Right cardiac atrium (tissue), 5 donors: ENCODE measurements at regions not wholly inside any gene's neighbourhood (a gene's known extent, or its start where the extent isn't known, plus 50 kb on each side); places are given as distances from the start of the nearest gene placed in this dataset.

Source experiments
- ATAC-seq, 2 donors: fragments of 200-7000 bp; cut with Tn5 transposase; one replicate each; pipeline versions ENCODE4 v1.8.0 to v1.9.1; 2020; ENCODE audit warnings: moderate library complexity in 2 of 2, mild to moderate bottlenecking in 1 of 2
- DNase-seq, 3 donors: peaks; one replicate each; pipeline ENCODE4 v3.0.0-alpha.2; 2020
- H3K27ac ChIP-seq: one replicate; pipeline ENCODE4 v1.5.1; 2013; ENCODE audit warnings: mild to moderate bottlenecking, low read length, control low read depth, moderate library complexity
- H3K27me3 ChIP-seq: one replicate; pipeline ENCODE4 v1.6.1; 2013; ENCODE audit not compliant: control insufficient read depth, insufficient read depth
- H3K4me1 ChIP-seq: one replicate; pipeline ENCODE4 v1.6.1; 2013; ENCODE audit warnings: low read length; ENCODE audit not compliant: control insufficient read depth, insufficient read depth
- H3K4me3 ChIP-seq: one replicate; pipeline ENCODE4 v1.5.1; 2013; ENCODE audit warnings: low read length, control low read depth
- H3K9me3 ChIP-seq: one replicate; pipeline ENCODE4 v1.6.1; 2013; ENCODE audit warnings: low read length; ENCODE audit not compliant: control insufficient read depth
- WGBS: extraction: QIAGEN DNeasy Blood & Tissue Kit; methylation state at CpG from one replicate; pipeline ENCODE4 v1.1.7; 2013; 5-methylcytosine and 5-hydroxymethylcytosine counted together
- intact Hi-C, 4 donors: fragments of 100-400 bp; cut with DNase I; formaldehyde crosslinking; loops; one replicate each; pipeline versions ENCODE4 v1.11.0 to v1.14.0; 2022 to 2023
- donor health status: healthy with polysubstance abuse.
- donor health status: DM: no; HTN: yes; CAD: no.
- donor health status: DM: no; HTN: no; CAD: no.
- donor health status: DM: no; HTN: yes; CAD: no; lungs with severe emphysema.
- donor health status: DM: yes; HTN: yes; CAD: no.

DNA sequence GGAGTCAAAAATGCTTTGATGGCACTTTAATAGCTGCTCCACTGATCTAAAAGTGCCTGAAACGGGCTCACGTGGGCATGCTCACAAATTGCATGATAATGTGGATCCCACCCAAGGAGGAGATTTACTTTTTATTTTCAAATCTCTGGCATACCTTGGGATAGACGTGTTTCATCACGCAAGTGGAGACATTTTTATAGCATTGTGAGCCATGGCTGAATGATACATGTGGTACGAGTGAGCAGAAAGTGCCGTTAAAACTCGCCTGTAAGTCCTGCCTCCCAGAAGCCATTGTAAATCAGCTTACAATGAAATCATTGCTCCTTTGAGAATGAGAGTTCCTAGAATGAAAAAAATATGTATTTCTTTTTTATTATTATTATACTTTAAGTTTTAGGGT lies 514.7 kb downstream of the MAT2B start:
- Histone ChIP-seq H3K9me3 (no peaks in the 10 kb centered on the region), H3K27me3 (no peaks in the 10 kb centered on the region), H3K4me3 (no peak overlapping the region), H3K27ac (no peak overlapping the region), H3K4me1 (no peaks in the 10 kb centered on the region)
- intact Hi-C loops, result no loop called here
- ATAC-seq (no peak), DNase-seq (no peak)
- WGBS, result 92% methylated on average over 7 of the region's 7 CpGs

DNA sequence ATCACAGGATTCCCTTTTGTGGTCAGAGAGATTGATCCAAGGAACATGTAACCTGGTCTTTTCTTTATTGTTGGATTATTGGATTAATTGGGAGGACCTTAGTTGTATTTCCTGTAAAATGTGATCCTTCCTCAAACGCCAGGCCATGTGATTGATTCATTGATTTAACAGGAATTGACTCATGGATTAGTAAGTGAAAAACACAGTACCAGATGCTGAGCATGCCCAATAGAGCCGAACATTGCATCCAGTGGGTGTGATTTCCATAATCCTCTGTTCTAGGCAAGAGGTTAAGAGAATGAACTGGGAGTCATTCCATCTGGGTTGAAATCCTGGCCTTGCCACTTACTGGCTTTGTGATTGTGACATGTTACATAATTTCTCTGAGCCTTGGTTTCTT lies 522.3 kb downstream of the MAT2B start:
- Histone ChIP-seq H3K9me3 (no peaks in the 10 kb centered on the region), H3K27ac (no peak overlapping the region), H3K27me3 (no peaks in the 10 kb centered on the region), H3K4me3 (no peak overlapping the region), H3K4me1 (no peaks in the 10 kb centered on the region)
- ATAC-seq, result no peak
- 75% methylated on average over 2 of the region's 2 CpGs for WGBS
- DNase-seq, result no peak
- intact Hi-C loops, result no loop called here

- H3K4me1 ChIP-seq, result no peaks in the 10 kb centered on the region
- ATAC-seq (no peak), DNase-seq (no peak)
- intact Hi-C loops, result no loop called here
- no peak overlapping the region for H3K4me3 ChIP-seq
- WGBS, result 85% methylated on average over 3 of the region's 3 CpGs
- H3K27ac ChIP-seq, result no peak overlapping the region
- H3K27me3 ChIP-seq, result no peaks in the 10 kb centered on the region
- H3K9me3 ChIP-seq, result no peaks in the 10 kb centered on the region
These were observed 532.8 kb downstream of the MAT2B start for GRCh38 chr5:164038128-164038783.

DNA sequence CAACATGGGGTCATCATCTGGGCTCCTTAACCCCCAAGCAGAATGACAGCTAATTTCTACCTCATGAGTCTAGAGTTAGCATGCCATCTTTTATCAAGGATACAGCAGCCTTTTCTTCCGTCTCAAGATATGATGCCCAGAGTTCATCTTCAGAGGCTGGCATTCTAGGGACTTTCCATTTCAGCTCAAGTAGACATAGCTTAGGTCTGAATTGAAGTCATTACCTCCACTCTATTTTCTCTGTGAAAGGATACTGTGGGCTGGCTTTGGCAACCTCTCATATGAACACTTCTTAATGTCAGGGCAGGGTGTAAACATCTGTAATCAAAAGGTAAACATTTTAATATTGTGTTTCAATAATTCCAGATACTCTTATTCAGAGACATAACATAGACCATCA lies 535.7 kb downstream of the MAT2B start:
- Histone ChIP-seq H3K9me3 (no peaks in the 10 kb centered on the region), H3K4me1 (no peaks in the 10 kb centered on the region), H3K27me3 (no peaks in the 10 kb centered on the region), H3K27ac (no peak overlapping the region), H3K4me3 (no peak overlapping the region)
- ATAC-seq (no peak), DNase-seq (no peak)
- 83% methylated on average over 1 of the region's 1 CpG for WGBS
- intact Hi-C loops, result no loop called here

DNA sequence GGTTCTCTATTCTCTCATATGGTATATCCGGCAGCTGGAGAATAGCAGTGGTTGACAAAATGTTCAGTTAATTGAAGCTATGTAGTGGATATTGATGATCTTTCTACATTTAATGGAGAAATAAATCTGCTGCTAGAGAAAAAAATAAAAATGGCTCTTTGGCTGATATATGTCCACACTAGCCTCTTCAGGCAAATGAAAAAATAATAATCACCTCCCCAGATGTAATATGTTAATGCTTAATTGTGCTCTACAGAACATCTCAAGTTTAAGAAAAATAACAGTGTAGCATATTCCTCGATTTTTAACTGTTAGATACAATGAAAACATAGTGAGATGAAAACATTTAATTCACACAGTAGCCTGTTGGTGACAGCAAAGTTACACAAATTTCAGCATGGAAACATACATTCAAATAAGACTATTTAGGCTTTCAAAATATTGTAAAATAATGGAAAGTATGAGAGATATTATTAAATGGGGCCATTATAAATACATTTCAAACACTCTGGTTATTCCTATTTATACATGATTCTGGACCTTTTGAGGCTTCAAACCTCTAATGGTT lies 543.0 kb downstream of the MAT2B start:
- ATAC-seq (no peak), DNase-seq (no peak)
- WGBS, result 63% methylated on average over 2 of the region's 2 CpGs
- intact Hi-C loops, result no loop called here
- H3K27me3 ChIP-seq, result no peaks in the 10 kb centered on the region
- H3K4me1 ChIP-seq, result no peaks in the 10 kb centered on the region
- no peak overlapping the region for H3K27ac ChIP-seq
- no peaks in the 10 kb centered on the region for H3K9me3 ChIP-seq
- no peak overlapping the region for H3K4me3 ChIP-seq

DNA sequence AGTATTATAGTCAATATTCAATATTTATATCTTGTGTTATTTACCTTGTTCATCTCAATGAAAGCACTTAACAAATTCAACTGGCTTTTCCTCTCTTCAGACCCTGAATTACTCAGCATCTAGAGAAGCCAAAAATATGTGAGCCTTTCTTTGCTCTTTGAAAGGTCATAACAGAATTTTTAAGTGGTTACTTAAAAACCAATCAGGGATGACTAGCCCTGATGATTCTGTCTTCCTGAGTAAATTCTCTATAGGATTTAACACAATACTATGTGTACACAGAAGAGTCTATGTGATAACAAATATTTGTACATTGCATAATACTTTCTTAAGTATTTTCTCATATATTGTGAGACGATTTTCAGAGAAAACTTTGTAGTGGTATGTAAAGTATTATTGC lies 546.3 kb downstream of the MAT2B start:
- H3K4me1 ChIP-seq, result no peaks in the 10 kb centered on the region
- ATAC-seq (no peak), DNase-seq (no peak)
- H3K27me3 ChIP-seq, result no peaks in the 10 kb centered on the region
- no peak overlapping the region for H3K27ac ChIP-seq
- intact Hi-C loops, result no loop called here
- WGBS, result 43% methylated on average over 1 of the region's 1 CpG
- no peaks in the 10 kb centered on the region for H3K9me3 ChIP-seq
- H3K4me3 ChIP-seq, result no peak overlapping the region

GRCh38 chr5:164052536-164053093 lies 547.2 kb downstream of the MAT2B start:
- intact Hi-C loops, result no loop called here
- Histone ChIP-seq H3K27ac (no peak overlapping the region), H3K4me3 (no peak overlapping the region), H3K9me3 (no peaks in the 10 kb centered on the region), H3K4me1 (no peaks in the 10 kb centered on the region), H3K27me3 (no peaks in the 10 kb centered on the region)
- DNase-seq, result no peak
- WGBS, result 53% methylated on average over 3 of the region's 3 CpGs
- ATAC-seq, result no peak

DNA sequence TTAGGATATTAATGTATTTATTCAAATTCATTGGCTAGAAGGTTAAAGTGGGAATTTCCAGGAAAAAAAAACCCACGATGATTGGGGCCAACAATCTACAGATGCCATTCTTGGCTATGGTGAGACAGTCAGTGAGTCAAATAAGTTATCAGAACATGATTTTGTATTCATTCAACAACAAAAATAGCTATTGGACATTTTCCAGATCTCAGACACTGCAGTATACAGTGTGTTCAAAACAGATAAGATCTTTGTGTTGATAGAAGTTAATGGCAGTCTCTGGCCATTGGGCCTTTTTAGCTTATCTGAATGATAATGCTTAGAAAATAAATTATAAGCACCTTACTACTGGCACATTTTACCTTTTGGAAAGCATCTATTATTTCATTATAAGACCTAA lies 547.7 kb downstream of the MAT2B start:
- no peak for ATAC-seq
- no peak overlapping the region for H3K4me3 ChIP-seq
- no peaks in the 10 kb centered on the region for H3K9me3 ChIP-seq
- no peak for DNase-seq
- H3K27me3 ChIP-seq, result no peaks in the 10 kb centered on the region
- WGBS, result 26% methylated on average over 1 of the region's 1 CpG
- intact Hi-C loops, result no loop called here
- no peak overlapping the region for H3K27ac ChIP-seq
- no peaks in the 10 kb centered on the region for H3K4me1 ChIP-seq

GRCh38 chr5:164054461-164054860 lies 549.0 kb downstream of the MAT2B start:
- 74% methylated on average over 2 of the region's 2 CpGs for WGBS
- Histone ChIP-seq H3K4me3 (no peak overlapping the region), H3K27me3 (no peaks in the 10 kb centered on the region), H3K4me1 (no peaks in the 10 kb centered on the region), H3K9me3 (no peaks in the 10 kb centered on the region), H3K27ac (no peak overlapping the region)
- DNase-seq, result no peak
- intact Hi-C loops, result no loop called here
- no peak for ATAC-seq

DNA sequence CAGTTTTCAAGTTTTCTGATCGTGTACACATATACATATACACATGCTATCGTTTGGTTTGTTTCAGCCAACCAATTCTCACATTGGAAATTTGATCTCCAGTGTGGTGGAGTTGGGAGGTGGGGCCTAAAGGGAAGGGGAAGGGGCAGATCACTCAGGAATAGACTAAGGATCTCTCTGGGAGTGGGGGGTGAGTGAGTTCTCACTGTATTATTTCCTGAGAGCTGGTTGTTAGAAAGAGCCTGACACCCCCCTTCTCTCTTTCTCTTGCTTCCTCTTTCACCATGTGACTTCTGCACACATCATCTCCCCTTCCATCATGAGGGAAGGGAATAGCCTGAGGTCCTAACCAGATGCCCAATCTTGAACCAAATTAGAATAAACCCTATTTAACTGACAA lies 551.7 kb downstream of the MAT2B start:
- no peaks in the 10 kb centered on the region for H3K9me3 ChIP-seq
- ATAC-seq (no peak), DNase-seq (no peak)
- no peaks in the 10 kb centered on the region for H3K4me1 ChIP-seq
- no peak overlapping the region for H3K4me3 ChIP-seq
- H3K27me3 ChIP-seq, result no peaks in the 10 kb centered on the region
- intact Hi-C loops, result no loop called here
- H3K27ac ChIP-seq, result no peak overlapping the region
- 74% methylated on average over 2 of the region's 2 CpGs for WGBS

DNA sequence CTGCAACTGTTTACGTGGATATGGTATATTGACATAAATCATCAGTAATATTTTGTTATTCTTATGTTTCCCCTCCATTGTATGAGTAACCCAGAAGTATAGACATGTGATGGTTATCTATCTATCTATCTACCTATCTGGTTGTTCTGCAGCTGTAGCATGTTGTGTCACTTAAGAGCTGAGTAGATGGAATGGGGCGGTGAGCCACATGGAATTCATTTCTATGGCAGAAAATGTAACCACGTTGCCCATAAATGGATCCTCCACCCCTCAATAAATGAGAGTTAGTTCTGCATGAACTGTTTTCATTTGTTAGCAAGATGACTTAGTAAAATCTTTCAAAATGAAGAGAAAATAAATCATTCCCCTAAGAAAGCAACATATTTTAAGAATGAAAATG lies 553.2 kb downstream of the MAT2B start:
- Histone ChIP-seq H3K27me3 (no peaks in the 10 kb centered on the region), H3K4me1 (no peaks in the 10 kb centered on the region), H3K4me3 (no peak overlapping the region), H3K9me3 (no peaks in the 10 kb centered on the region), H3K27ac (no peak overlapping the region)
- 79% methylated on average over 3 of the region's 3 CpGs for WGBS
- no peak for ATAC-seq
- DNase-seq, result no peak
- intact Hi-C loops, result no loop called here

- ATAC-seq, result no peak
- Histone ChIP-seq H3K4me3 (no peak overlapping the region), H3K4me1 (no peaks in the 10 kb centered on the region), H3K27me3 (no peaks in the 10 kb centered on the region), H3K9me3 (no peaks in the 10 kb centered on the region), H3K27ac (no peak overlapping the region)
- WGBS, result 60% methylated on average over 2 of the region's 2 CpGs
- intact Hi-C loops, result no loop called here
- DNase-seq, result no peak
These were observed 554.1 kb downstream of the MAT2B start for GRCh38 chr5:164059471-164059870.
